Keratinocyte (primary cell): ENCODE measurements at regions not wholly inside any gene's neighbourhood (a gene's known extent, or its start where the extent isn't known, plus 50 kb on each side); places are given as distances from the start of the nearest gene placed in this dataset.

ENCODE experiments used
- CTCF ChIP-seq, 3 experiments: IDR thresholded peaks in 1 of 3; conservative IDR thresholded peaks in 1 of 3; optimal IDR thresholded peaks in 1 of 3; 2 replicates in 2 of 3; 3 replicates in 1 of 3; pipeline versions ENCODE3 to v1.5.1; 2011; ENCODE audit warnings: low read length in 3 of 3, mild to moderate bottlenecking in 3 of 3, moderate library complexity in 2 of 3, control low read depth in 1 of 3, inconsistent platforms in 1 of 3; ENCODE audit not compliant: insufficient read depth in 2 of 3; ENCODE audit errors: extremely low read depth in 1 of 3
- EZH2 ChIP-seq: IDR thresholded peaks from one replicate; pipeline ENCODE4 v1.6.1; 2012; ENCODE audit warnings: inconsistent platforms, mild to moderate bottlenecking, low read length, moderate library complexity

GRCh38 chr20:9923648-9924047 is 84.8 kb upstream of the PAK5 start:
- TF ChIP-seq CTCF (optimal IDR thresholded peaks at IDR 0.05 in 1 of 3, IDR thresholded peaks at IDR 0.05 in 1 of 3, conservative IDR thresholded peaks at IDR 0.05 in 1 of 3; ENCODE audit: extremely low read depth in 1 of 3, insufficient read depth in 2 of 3, low read length in 3 of 3) (no peak), EZH2 (no peak)
